ENCODE measurements at regions not wholly inside any gene's neighbourhood (a gene's known extent, or its start where the extent isn't known, plus 50 kb on each side); places are given as distances from the start of the nearest gene placed in this dataset.
"Not testable (repeated sequence)": the region's sequence is repeated elsewhere in the genome, so short reads cannot be mapped to it uniquely, and the experiment has no call there.

DNA sequence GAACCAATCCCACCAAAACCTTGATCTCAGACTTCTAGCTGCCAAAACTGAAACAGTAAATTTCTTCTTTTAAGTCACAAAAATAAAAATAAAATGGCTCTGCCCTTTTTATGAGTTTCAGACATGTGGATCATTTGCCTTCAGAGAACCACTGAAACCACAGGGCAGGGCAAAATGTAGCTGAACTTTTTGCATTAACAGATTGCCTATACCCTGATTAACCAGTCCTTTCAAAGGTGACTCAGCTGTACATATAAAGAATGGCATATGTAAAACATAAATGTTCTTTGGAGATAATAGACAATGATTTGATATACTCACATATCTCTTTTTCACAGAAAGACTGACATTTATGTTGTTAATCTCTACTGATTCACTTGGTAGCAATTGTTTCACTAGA, 187.1 kb upstream of the GRIN3A start:
- H3K27ac ChIP-seq = no peak overlapping the region
- intact Hi-C loops (cut with DNase I) = no loop called here
- ATAC-seq (no peak), DNase-seq (no peak)
- H3K4me1 ChIP-seq = no peaks in the 10 kb centered on the region
- no peaks in the 10 kb centered on the region for H3K9me3 ChIP-seq
- no peaks in the 10 kb centered on the region for H3K36me3 ChIP-seq
- no peaks in the 10 kb centered on the region for H3K27me3 ChIP-seq
- H3K4me3 ChIP-seq = no peak overlapping the region
- TF ChIP-seq, protein P1, sequence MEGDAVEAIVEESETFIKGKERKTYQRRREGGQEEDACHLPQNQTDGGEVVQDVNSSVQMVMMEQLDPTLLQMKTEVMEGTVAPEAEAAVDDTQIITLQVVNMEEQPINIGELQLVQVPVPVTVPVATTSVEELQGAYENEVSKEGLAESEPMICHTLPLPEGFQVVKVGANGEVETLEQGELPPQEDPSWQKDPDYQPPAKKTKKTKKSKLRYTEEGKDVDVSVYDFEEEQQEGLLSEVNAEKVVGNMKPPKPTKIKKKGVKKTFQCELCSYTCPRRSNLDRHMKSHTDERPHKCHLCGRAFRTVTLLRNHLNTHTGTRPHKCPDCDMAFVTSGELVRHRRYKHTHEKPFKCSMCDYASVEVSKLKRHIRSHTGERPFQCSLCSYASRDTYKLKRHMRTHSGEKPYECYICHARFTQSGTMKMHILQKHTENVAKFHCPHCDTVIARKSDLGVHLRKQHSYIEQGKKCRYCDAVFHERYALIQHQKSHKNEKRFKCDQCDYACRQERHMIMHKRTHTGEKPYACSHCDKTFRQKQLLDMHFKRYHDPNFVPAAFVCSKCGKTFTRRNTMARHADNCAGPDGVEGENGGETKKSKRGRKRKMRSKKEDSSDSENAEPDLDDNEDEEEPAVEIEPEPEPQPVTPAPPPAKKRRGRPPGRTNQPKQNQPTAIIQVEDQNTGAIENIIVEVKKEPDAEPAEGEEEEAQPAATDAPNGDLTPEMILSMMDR (IDR thresholded peaks at IDR 0.05) = no peak

DNA sequence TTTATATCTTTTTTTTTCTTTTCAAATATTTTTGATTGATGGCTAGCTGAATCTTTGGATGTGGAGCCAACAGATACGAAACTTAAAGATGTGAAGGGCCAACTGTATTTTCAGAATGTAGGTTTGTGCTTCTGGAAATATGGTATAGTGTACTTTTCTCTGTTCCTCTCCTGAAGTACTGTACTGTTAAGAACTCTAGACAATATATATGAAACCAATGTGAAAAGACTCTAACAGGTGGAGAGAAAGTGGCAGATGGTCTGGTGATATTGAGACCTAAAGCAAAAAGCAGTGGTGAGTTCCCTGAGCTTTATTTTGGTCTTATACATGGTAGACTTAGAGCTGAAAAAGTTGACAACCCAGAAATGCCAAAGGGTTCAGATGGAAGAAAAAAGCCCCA, 185.0 kb upstream of the GRIN3A start:
- no peak overlapping the region for H3K4me3 ChIP-seq
- H3K27me3 ChIP-seq = no peaks in the 10 kb centered on the region
- no peaks in the 10 kb centered on the region for H3K9me3 ChIP-seq
- TF ChIP-seq, protein P1 (IDR thresholded peaks at IDR 0.05) = no peak
- H3K27ac ChIP-seq = no peak overlapping the region
- no peaks in the 10 kb centered on the region for H3K36me3 ChIP-seq
- no peak for DNase-seq
- H3K4me1 ChIP-seq = no peaks in the 10 kb centered on the region
- ATAC-seq = no peak
- intact Hi-C loops (cut with DNase I) = no loop called here

DNA sequence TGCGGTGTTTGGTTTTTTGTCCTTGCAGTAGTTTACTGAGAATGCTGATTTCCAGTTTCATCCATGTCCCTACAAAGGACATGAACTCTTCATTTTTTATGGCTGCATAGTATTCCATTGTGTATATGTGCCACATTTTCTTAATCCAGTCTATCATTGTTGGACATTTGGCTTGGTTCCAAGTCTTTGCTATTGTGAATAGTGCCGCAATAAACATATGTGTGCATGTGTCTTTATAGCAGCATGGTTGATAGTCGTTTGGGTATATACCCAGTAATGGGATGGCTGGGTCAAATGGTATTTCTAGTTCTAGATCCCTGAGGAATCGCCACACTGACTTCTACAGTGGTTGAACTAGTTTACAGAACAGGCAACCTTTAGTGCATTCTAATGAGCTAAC, 178.5 kb upstream of the GRIN3A start:
- intact Hi-C loops (cut with DNase I) = not testable (repeated sequence)

DNA sequence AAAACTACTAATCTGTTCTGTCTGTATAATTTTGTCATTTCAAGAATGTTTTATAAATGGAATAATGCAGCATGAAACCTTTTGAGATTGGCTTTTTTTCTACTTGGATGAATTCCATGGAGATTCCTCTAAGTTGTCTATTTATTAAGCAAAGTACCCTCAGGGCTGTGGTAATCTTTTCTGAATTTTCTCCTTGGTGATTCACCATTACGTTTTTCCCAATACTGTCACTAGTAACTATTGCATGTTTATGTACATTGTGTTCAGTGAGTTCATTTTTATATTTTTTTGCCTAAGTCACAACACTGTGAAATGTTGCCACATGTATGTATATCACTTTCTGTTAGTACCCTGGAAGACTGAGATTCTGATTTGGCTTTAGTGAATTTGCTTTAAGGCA, 177.0 kb upstream of the GRIN3A start:
- DNase-seq (no peak), ATAC-seq (no peak)
- TF ChIP-seq, protein P1 (IDR thresholded peaks at IDR 0.05) = no peak
- Histone ChIP-seq H3K4me3 (no peak overlapping the region), H3K27me3 (no peaks in the 10 kb centered on the region), H3K36me3 (no peaks in the 10 kb centered on the region), H3K4me1 (no peaks in the 10 kb centered on the region), H3K27ac (no peak overlapping the region), H3K9me3 (no peaks in the 10 kb centered on the region)
- intact Hi-C loops (cut with DNase I) = no loop called here

More for the DNA sequence above, 178.5 kb upstream of the GRIN3A start:
- not testable (repeated sequence) for DNase-seq, H3K4me3 ChIP-seq, H3K27me3 ChIP-seq, ATAC-seq, H3K36me3 ChIP-seq, H3K4me1 ChIP-seq, H3K27ac ChIP-seq, H3K9me3 ChIP-seq

DNA sequence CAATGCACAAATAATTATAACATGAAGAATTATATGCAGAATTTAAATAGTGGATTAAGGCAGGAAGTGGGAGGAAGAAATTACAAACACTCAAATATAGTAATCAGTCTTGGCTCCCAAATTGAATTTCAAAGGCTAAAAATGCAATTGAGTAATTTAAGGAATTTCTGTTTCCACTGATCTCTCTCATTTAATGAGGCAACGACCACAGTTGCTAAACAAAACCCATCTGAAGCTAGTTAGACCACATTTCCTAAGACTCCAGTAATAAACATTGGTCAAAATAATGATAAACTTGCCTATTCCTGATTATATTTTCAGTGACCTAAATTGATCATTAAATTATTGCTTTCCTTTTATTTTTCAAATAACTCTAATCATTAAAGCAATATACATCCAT, 174.3 kb upstream of the GRIN3A start:
- H3K4me3 ChIP-seq = no peak overlapping the region
- no peak for DNase-seq
- no peak for ATAC-seq
- intact Hi-C loops (cut with DNase I) = no loop called here
- no peaks in the 10 kb centered on the region for H3K4me1 ChIP-seq
- no peaks in the 10 kb centered on the region for H3K9me3 ChIP-seq
- no peaks in the 10 kb centered on the region for H3K27me3 ChIP-seq
- TF ChIP-seq, protein P1 (IDR thresholded peaks at IDR 0.05) = no peak
- H3K27ac ChIP-seq = no peak overlapping the region
- H3K36me3 ChIP-seq = no peaks in the 10 kb centered on the region

DNA sequence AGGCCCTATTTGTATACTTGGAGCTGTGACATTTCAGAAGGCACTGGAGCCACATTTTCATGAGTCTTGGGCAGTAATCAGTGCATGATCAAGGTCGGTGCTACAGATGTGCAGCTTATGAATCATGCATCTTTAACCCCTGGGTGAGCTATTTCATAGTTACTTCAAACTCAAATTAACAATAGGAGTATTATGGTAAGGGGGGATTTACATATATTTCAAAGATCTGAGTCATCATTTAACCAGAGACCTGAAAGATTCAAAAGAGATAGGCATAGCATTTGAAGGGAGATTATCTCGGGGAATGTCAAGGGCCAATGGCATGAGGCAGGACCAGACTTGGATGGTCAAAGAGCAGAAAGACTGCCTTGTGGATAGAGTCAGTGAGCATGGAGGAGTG, 169.0 kb upstream of the GRIN3A start:
- no peaks in the 10 kb centered on the region for H3K27me3 ChIP-seq
- H3K4me3 ChIP-seq = no peak overlapping the region
- ATAC-seq (no peak), DNase-seq (no peak)
- no peaks in the 10 kb centered on the region for H3K4me1 ChIP-seq
- no peak overlapping the region for H3K27ac ChIP-seq
- H3K9me3 ChIP-seq = no peaks in the 10 kb centered on the region
- no peaks in the 10 kb centered on the region for H3K36me3 ChIP-seq
- TF ChIP-seq, protein P1 (IDR thresholded peaks at IDR 0.05) = no peak
- intact Hi-C loops (cut with DNase I) = no loop called here

Data from upper lobe of right lung (tissue), 1 donor.